ENCODE measurements at regions not wholly inside any gene's neighbourhood (a gene's known extent, or its start where the extent isn't known, plus 50 kb on each side); places are given as distances from the start of the nearest gene placed in this dataset.

DNA sequence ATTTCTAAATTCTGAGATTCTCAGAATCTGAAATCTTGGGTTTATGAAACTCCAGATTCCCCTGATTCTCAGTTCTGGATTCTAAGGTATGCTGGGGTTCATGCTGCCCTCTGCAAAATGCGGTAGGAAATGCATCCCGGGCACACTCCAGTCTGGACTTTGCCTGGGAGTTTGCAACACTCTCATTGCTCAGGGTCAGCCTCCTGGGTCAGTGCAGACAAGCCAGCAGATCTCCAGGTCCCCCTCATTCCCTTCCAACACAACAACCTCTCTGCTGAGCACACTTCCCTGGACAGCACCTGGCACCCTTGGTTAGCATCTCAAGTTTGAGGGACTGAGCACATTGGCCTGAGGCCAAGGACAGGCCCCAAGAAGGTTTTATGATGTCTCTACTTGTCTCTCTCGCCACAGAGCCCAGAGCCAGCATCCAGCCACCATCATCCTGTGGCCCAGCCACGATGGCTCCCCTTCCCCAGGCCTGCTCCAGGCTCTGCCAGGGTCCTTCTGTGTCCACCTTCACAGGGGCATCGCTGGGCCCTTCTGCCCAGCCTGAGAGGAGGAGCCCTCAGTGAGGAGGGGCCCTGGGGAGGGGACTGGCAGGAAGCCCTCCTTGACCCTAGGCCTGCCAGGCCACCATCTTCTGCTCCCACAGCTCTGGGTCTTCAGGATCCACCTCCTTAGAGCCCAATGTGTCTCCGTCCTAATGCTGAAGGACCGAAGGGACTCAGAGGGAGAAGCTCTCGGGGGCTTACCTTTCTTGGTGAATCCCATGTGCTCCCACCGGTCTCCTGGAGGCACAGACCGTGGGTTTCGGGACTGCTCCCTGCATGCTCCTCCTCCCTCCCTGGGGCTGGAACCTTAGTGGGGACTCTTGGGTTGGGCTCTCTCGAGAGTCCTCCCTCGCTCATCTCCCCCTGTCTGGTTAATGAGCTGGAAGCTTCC is 550.7 kb downstream of the PTPRU start:
- DNase-seq = peak; percentile 61

GRCh38 chr1:29786195-29786594 is 549.9 kb downstream of the PTPRU start:
- no peak overlapping the region for H3K4me3 ChIP-seq
- 63 to 89% (median 78%) methylated on average over 3 to 4 of the region's 4 CpGs for whole genome bisulfite sequencing, 5 donors
- intact Hi-C loops (cut with DNase I; ENCODE audit: low total_unique reads) = no loop called here
- no peak for TF ChIP-seq CTCF (IDR thresholded peaks at IDR 0.05 in 8 of 11, conservative IDR thresholded peaks at IDR 0.05 in 3 of 11)
- TF ChIP-seq POLR2AphosphoS5 (IDR thresholded peaks at IDR 0.05) = no peak
- no peak for TF ChIP-seq POLR2A (IDR thresholded peaks at IDR 0.05)
- no peaks in the 10 kb centered on the region for H3K9me3 ChIP-seq
- peaks cover 0 to 51% (median 0%) of the 10 kb centered on the region in 7 donors for H3K27me3 ChIP-seq (replicated peaks in 1 of 7)
- H3K4me1 ChIP-seq = no peaks in the 10 kb centered on the region
- H3K27ac ChIP-seq = no peak overlapping the region
- H3K36me3 ChIP-seq = no peaks in the 10 kb centered on the region
- DNase-seq = peak; percentile 63

More for the DNA sequence above, 550.7 kb downstream of the PTPRU start:
- no peak for TF ChIP-seq POLR2A (IDR thresholded peaks at IDR 0.05)
- no peak for TF ChIP-seq POLR2AphosphoS5 (IDR thresholded peaks at IDR 0.05)
- no peak for TF ChIP-seq CTCF (IDR thresholded peaks at IDR 0.05 in 8 of 11, conservative IDR thresholded peaks at IDR 0.05 in 3 of 11)
- no peaks in the 10 kb centered on the region for H3K4me1 ChIP-seq
- peaks cover 0 to 56% (median 0%) of the 10 kb centered on the region in 7 donors for H3K27me3 ChIP-seq (replicated peaks in 1 of 7)
- intact Hi-C loops (cut with DNase I; ENCODE audit: low total_unique reads) = no loop called here
- 72 to 82% (median 79%) methylated on average over 12 to 13 of the region's 13 CpGs for WGBS, 5 donors
- no peaks in the 10 kb centered on the region for H3K36me3 ChIP-seq
- H3K27ac ChIP-seq = no peak overlapping the region
- H3K9me3 ChIP-seq = no peaks in the 10 kb centered on the region
- no peak overlapping the region for H3K4me3 ChIP-seq

DNA sequence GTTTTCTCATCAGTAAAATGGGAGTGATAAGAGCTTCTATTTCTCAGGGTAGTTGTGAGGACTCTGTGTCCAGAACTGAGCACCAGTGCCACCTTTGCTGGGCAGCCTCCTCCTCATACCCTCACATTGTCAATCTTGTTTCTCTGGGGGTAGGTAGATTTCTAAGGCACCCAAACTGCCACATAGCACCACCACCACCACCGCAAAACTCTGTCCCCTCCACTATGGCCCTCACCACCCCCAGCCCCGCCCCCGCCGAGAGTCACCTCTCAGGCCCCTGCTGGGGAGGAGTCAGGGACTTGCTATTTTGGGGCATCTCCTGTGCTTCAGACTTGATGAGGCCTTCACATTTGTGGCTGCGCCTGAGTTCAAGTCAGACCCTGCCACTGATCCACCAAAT is 549.2 kb downstream of the PTPRU start:
- Histone ChIP-seq H3K4me3 (no peak overlapping the region), H3K36me3 (no peaks in the 10 kb centered on the region), H3K27ac (no peak overlapping the region), H3K27me3 (replicated peaks in 1 of 7) (peaks cover 0 to 51% (median 0%) of the 10 kb centered on the region in 7 donors), H3K9me3 (no peaks in the 10 kb centered on the region), H3K4me1 (no peaks in the 10 kb centered on the region)
- DNase-seq = peak; percentile 47
- 59 to 88% (median 83%) methylated on average over 2 to 5 of the region's 5 CpGs for WGBS, 5 donors
- no peak for TF ChIP-seq POLR2A (IDR thresholded peaks at IDR 0.05)
- no peak for TF ChIP-seq CTCF (IDR thresholded peaks at IDR 0.05 in 8 of 11, conservative IDR thresholded peaks at IDR 0.05 in 3 of 11)
- no peak for TF ChIP-seq POLR2AphosphoS5 (IDR thresholded peaks at IDR 0.05)
- intact Hi-C loops (cut with DNase I; ENCODE audit: low total_unique reads) = no loop called here

DNA sequence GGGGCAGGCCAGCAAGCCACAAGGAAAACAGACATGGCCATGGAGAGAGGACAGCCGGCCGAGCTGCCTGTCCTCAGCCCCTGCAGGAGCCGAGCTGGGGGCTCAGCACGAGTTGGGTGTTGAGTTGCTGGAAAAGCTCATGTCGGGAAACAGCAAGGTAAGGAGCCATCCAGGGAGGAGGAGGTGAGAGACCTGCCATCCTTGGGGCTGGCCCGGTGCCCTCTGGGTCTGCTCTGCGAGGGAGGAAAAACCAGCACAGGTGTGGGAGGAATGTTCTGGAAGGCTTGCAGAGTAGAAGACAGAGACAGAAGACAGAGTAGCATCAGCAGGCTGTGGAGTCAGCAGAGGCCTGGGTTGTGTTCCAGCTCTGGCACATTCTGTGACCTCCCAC is 548.8 kb downstream of the PTPRU start:
- no peak overlapping the region for H3K4me3 ChIP-seq
- intact Hi-C loops (cut with DNase I; ENCODE audit: low total_unique reads) = no loop called here
- no peaks in the 10 kb centered on the region for H3K9me3 ChIP-seq
- H3K36me3 ChIP-seq = no peaks in the 10 kb centered on the region
- 70 to 88% (median 80%) methylated on average over 7 of the region's 7 CpGs for WGBS, 5 donors
- H3K4me1 ChIP-seq = no peaks in the 10 kb centered on the region
- H3K27ac ChIP-seq = no peak overlapping the region
- H3K27me3 ChIP-seq (replicated peaks in 1 of 7) = peaks cover 0 to 54% (median 0%) of the 10 kb centered on the region in 7 donors
- DNase-seq = peak; percentile 55
- no peak for TF ChIP-seq POLR2A (IDR thresholded peaks at IDR 0.05)
- no peak for TF ChIP-seq CTCF (IDR thresholded peaks at IDR 0.05 in 8 of 11, conservative IDR thresholded peaks at IDR 0.05 in 3 of 11)
- TF ChIP-seq POLR2AphosphoS5 (IDR thresholded peaks at IDR 0.05) = no peak

All from spleen (tissue), 11 donors.